ENCODE measurements at regions not wholly inside any gene's neighbourhood (a gene's known extent, or its start where the extent isn't known, plus 50 kb on each side); places are given as distances from the start of the nearest gene placed in this dataset.

DNA sequence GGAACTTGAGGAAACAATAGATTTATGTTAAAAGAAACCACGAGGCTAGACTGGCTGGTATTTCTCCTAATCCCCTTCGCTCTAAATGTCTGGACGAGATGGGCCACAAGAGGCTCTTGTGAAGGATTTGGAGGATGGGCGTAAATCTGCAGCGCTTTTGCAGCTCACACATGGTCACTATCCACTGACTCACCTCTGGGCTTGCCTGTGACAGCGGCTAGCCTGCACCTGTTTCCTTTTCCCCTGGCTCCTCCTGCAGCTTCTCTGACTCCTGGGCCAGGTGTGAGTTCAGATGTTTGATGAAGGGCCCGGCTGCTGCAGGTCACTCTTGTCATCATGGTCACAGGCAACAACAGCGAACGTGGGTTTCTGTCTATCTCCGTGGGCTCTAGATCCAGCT, 629.4 kb downstream of the CBLN4 start:
- no peak overlapping the region for H3K27ac ChIP-seq
- TF ChIP-seq ZFX (IDR thresholded peaks at IDR 0.05; ENCODE audit: borderline replicate concordance): no peak
- TF ChIP-seq, protein P1, sequence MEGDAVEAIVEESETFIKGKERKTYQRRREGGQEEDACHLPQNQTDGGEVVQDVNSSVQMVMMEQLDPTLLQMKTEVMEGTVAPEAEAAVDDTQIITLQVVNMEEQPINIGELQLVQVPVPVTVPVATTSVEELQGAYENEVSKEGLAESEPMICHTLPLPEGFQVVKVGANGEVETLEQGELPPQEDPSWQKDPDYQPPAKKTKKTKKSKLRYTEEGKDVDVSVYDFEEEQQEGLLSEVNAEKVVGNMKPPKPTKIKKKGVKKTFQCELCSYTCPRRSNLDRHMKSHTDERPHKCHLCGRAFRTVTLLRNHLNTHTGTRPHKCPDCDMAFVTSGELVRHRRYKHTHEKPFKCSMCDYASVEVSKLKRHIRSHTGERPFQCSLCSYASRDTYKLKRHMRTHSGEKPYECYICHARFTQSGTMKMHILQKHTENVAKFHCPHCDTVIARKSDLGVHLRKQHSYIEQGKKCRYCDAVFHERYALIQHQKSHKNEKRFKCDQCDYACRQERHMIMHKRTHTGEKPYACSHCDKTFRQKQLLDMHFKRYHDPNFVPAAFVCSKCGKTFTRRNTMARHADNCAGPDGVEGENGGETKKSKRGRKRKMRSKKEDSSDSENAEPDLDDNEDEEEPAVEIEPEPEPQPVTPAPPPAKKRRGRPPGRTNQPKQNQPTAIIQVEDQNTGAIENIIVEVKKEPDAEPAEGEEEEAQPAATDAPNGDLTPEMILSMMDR (IDR thresholded peaks at IDR 0.05): no peak

DNA sequence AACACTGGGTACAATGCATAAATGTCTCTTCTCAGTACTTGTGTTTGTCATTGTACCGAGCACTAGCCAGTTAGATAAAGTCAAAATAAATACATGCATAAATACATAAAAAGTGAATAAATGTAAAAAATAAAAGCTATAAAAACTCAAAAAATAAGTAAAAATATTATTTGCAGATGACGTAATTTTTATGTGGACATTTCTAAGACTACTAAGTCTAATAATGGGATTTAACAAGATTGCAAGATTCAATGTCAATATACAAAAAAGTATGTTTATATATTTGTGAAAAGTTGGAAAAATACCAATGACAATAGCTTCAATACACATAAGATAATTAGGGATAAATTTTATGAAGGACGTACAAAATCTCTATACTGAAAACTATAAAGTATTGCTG, 639.6 kb downstream of the CBLN4 start:
- TF ChIP-seq, protein P1 (IDR thresholded peaks at IDR 0.05): no peak
- no peak for TF ChIP-seq ZFX (IDR thresholded peaks at IDR 0.05; ENCODE audit: borderline replicate concordance)
- H3K27ac ChIP-seq: no peak overlapping the region

DNA sequence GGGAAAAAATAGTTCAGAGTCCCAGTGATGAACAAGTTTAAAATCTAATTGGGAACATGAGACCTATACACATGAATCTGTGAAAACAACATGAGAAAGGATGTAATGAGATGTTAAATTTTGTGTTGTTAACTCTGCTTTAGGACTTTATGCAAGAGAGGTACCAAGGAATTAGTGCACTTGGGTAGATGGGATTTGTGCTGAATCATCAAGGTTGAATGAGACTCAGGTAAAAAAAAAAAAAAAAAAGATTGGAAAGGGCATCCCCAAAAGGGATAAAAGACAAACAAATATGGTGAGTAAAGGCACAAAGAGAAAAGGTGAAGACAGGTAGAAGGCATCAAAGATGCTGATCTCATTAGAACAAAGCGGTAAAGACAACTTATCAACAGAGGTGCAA, 644.4 kb downstream of the CBLN4 start:
- no peak overlapping the region for H3K27ac ChIP-seq
- TF ChIP-seq, protein P1 (IDR thresholded peaks at IDR 0.05): no peak
- TF ChIP-seq ZFX (IDR thresholded peaks at IDR 0.05; ENCODE audit: borderline replicate concordance): no peak

DNA sequence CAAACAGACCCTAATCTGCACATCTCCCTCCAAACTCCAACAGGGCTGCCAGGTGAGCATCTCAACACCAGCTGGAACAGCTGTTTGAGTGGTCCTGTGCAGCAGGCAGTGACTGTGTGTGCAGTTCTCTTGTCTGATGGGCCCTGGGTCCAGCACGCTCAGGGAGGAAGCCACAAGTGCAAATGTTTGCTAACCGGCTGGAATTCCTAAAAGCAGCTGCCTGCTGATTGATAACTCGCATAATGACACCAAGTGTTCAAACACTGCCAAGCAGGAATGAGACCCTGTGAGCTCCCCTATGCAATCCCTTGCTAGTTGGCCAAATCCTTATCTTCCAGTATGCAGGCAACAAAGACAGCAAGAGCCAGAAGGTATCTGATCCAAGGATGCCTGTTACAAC, 650.6 kb downstream of the CBLN4 start:
- H3K27ac ChIP-seq: no peak overlapping the region
- TF ChIP-seq ZFX (IDR thresholded peaks at IDR 0.05; ENCODE audit: borderline replicate concordance): no peak
- TF ChIP-seq, protein P1 (IDR thresholded peaks at IDR 0.05): no peak

DNA sequence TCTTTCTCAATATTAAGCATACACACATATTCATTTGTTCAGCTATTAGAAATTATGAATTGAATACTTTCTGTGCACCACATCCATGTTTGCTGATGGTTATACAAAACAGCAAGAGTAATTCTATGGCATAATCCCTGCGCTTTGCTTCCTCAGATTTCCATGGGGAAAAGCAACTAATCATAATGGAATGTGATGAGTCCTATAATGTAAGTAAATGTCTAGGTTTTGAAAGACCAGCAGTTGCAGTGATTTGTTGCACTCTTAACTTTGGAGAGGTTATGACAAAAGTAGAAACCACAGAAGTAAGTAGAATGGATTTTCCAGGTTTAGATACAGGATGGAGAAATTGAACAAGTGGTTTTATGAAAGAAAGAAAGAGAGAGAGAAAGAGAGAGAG, 652.1 kb downstream of the CBLN4 start:
- H3K27ac ChIP-seq: no peak overlapping the region
- TF ChIP-seq, protein P1 (IDR thresholded peaks at IDR 0.05): no peak
- TF ChIP-seq ZFX (IDR thresholded peaks at IDR 0.05; ENCODE audit: borderline replicate concordance): no peak

DNA sequence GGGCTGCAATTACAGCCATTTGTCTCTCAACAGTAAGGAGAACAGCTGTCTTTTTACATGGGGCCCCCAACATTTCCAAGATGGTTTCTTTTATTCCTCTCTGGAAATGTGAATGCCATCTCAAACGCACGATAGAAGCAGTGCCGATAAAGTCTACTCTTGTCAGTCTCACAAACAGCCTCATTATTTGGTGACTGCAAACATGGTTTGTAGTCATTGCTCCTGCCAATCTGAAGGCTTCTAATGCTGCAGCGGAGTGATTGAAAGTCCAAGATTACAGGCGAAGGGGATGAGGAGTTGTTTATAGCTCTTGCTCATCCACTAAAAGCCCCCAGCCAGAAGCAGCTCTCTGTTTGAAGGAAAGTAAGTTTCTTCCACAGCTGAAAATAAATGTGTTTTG, 657.1 kb downstream of the CBLN4 start:
- no peak overlapping the region for H3K27ac ChIP-seq
- TF ChIP-seq, protein P1 (IDR thresholded peaks at IDR 0.05): no peak
- TF ChIP-seq ZFX (IDR thresholded peaks at IDR 0.05; ENCODE audit: borderline replicate concordance): no peak

DNA sequence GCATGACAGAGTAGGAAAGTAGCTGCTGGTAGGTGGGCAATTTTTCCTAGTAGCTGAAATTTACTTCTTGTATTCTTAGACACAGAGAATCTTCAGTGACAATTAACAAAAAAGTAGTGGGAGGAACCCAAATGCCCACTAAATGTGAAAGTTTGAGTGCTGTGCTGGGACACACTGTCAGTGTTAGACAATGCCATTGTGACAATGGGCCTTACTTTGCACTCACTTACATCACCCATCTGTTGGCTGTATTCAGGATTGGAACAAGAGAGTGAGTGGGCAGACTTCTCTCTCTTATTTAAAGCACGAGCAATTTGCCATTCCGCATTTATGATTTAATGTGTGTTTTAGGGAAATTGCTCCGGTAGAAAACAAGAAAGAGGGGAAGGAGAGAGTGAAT, 662.5 kb downstream of the CBLN4 start:
- H3K27ac ChIP-seq: no peak overlapping the region
- no peak for TF ChIP-seq ZFX (IDR thresholded peaks at IDR 0.05; ENCODE audit: borderline replicate concordance)
- TF ChIP-seq, protein P1 (IDR thresholded peaks at IDR 0.05): no peak
